ENCODE measurements at regions not wholly inside any gene's neighbourhood (a gene's known extent, or its start where the extent isn't known, plus 50 kb on each side); places are given as distances from the start of the nearest gene placed in this dataset.
"Not testable (repeated sequence)": the region's sequence is repeated elsewhere in the genome, so short reads cannot be mapped to it uniquely, and the experiment has no call there.

DNA sequence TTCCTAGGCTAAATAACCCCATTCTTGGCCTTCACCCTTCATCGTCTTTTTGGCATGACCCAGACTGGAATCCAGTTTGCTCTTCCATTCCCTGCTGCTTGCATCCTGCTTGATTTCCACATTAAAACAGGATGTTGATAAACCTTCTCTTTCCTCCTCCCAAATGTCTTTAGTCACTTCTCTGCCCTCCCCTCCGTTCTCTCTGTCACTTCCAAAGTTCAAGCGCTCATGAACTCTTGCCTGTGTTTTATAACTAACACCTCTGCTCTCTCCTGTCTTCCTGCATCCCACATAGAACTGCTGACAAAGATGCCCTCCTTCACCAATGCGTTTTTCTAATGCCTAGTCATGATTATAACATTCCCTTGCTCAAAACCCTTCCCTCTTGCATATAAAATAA is 65.6 kb upstream of the SLC44A3 start:
- TF ChIP-seq, protein P1, sequence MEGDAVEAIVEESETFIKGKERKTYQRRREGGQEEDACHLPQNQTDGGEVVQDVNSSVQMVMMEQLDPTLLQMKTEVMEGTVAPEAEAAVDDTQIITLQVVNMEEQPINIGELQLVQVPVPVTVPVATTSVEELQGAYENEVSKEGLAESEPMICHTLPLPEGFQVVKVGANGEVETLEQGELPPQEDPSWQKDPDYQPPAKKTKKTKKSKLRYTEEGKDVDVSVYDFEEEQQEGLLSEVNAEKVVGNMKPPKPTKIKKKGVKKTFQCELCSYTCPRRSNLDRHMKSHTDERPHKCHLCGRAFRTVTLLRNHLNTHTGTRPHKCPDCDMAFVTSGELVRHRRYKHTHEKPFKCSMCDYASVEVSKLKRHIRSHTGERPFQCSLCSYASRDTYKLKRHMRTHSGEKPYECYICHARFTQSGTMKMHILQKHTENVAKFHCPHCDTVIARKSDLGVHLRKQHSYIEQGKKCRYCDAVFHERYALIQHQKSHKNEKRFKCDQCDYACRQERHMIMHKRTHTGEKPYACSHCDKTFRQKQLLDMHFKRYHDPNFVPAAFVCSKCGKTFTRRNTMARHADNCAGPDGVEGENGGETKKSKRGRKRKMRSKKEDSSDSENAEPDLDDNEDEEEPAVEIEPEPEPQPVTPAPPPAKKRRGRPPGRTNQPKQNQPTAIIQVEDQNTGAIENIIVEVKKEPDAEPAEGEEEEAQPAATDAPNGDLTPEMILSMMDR (IDR thresholded peaks at IDR 0.05; ENCODE audit: low read depth, low read length), result no peak
- DNase-seq (ENCODE audit: low read depth in 2 of 2), result peak in 1 of 2 donors; percentile 23
- H3K4me3 ChIP-seq (replicated peaks in 1 of 2; ENCODE audit: low read depth in 2 of 2, low read length in 2 of 2), result no peak overlapping the region

DNA sequence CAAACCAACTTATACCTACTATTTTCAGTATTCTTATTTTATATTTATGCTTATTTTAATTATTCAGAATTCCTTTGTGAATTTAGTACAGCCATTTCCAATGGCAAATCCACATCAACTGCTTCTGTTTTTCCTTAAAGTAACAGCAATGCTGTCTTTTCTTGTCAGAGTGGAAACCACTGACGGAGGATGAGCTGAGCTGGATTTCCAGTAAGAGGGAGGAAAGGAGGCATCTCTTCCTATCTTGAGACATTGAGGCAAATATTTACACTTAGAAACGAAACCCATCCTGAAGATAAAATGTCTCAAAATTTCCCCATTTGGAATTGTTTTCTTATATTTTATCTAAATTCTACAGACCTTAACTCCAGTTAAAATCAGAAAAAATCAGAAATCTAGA is 66.1 kb upstream of the SLC44A3 start:
- peak in 1 of 2 donors; percentile 29 for DNase-seq (ENCODE audit: low read depth in 2 of 2)
- TF ChIP-seq, protein P1 (IDR thresholded peaks at IDR 0.05; ENCODE audit: low read depth, low read length), result no peak
- no peak overlapping the region for H3K4me3 ChIP-seq (replicated peaks in 1 of 2; ENCODE audit: low read depth in 2 of 2, low read length in 2 of 2)

DNA sequence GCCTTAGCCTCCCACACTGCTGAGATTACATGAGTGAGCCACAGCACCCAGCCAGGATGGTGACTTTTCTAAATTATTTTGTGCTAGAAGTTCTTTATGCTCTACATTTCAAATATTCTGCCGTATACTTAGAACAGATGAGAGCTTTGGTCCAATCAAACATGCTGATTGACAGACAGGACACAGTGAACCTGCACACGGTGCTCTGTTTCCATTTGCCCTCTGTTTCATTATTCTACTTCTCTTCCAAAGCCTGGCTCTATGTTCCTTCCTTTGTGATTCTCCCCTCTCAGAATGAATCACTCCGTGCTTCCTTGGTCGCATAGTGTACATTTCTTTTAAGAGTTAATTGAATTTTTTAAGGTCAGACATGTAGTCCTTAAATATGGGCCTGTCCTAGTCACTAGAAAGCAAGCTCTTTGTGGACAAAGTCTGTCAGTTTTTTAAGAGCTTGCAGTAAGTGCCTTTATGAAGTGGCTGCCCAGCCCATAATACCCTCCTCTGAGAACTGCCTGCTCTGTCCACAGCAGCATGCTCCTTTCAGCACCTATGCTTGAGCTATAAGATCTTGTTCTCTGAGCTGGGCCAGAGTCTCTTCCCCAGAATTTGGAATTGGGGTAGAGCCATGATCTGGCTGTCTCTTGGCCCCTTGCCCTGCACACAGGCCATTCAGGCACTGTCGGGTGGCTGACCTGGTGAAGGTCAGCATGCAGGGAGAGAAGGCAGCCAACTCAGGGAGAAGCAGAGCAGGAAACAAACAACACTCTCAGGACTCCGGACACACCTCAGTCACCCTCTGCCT is 66.8 kb upstream of the SLC44A3 start:
- DNase-seq (ENCODE audit: low read depth in 2 of 2), result peak; percentile 49 to 50
- TF ChIP-seq, protein P1 (IDR thresholded peaks at IDR 0.05; ENCODE audit: low read depth, low read length), result no peak
- no peak overlapping the region for H3K4me3 ChIP-seq (replicated peaks in 1 of 2; ENCODE audit: low read depth in 2 of 2, low read length in 2 of 2)

DNA sequence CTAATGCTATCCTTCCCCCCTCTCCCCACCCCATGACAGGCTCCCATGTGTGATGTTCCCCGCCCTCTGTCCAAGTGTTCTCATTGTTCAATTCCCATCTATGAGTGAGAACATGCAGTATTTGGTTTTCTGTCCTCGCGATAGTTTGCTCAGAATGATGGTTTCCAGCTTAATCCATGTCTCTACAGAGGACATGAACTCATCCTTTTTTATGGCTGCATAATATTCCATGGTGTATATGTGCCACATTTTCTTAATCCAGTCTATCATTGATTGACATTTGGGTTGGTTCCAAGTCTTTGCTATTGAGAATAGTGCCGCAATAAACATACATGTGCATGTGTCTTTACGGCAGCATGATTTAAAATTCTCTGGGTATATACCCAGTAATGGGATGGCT is 68.7 kb upstream of the SLC44A3 start:
- not testable (repeated sequence) for DNase-seq (ENCODE audit: low read depth in 2 of 2); H3K4me3 ChIP-seq (replicated peaks in 1 of 2; ENCODE audit: low read depth in 2 of 2, low read length in 2 of 2)

DNA sequence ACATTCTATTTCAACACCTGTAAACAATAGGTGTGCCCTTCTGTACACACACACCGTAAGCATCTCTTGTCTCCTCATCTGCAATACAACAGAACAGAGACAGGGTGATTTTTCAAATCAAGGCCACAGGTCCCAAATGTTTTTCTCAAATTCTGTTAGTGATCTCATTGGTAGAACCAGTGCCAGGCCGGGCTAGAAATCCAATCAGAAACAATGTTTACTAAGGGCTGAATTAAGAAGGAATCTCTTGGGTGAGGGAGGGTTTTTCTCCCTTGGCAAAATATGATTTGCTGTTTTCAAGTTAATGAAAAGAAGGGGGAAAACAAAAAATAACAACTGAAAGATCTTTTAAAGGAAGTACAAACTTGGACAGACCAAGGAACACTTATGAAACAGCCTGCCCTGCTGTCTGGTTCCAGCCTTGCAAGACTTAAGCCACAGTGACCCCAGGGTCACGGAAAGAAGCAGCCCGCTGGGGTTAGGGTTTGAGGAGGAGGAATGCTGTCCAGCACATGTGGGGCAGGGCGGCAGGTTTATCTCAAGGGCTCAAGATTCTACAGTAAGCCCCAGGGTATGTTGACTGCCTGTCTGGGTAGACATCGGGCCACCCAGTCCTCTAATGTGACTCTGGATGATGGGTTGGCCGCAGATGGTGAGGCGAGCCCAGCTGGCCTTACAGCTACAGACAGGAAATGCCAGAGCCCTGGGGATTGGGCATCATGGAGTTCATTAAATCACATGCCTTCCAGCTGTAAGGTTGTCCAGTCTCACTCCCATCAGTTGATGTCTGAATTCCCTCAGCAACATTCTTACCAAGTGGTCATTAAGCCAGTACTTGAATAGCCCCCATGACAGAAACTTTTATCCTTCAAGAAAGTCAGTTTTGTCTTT is 73.3 kb upstream of the SLC44A3 start:
- DNase-seq (ENCODE audit: low read depth in 2 of 2), result peak; percentile 52 to 60
- no peak overlapping the region for H3K4me3 ChIP-seq (replicated peaks in 1 of 2; ENCODE audit: low read depth in 2 of 2, low read length in 2 of 2)
- TF ChIP-seq, protein P1 (IDR thresholded peaks at IDR 0.05; ENCODE audit: low read depth, low read length), result peak; percentile 5

DNA sequence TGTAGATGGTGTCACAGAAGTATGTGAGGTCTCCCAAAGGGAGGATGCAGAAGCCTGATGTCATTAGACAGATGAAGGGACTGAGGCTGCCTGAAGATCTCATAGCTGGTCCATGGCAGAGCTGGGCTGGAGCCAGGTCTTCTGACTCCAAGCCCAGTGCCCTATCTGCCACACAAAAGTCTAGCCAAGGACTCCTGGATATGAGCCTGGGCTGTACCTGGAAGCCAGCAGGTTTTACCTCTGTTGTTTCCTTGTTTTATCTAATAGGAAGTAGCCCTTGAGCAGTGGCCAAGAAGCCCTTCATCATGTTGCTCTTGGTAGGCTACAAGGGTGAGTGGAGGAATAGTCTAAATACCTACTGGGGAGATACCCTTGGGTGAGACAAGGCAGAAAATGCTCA is 74.4 kb upstream of the SLC44A3 start:
- TF ChIP-seq, protein P1 (IDR thresholded peaks at IDR 0.05; ENCODE audit: low read depth, low read length), result no peak
- no peak for DNase-seq (ENCODE audit: low read depth in 2 of 2)
- H3K4me3 ChIP-seq (replicated peaks in 1 of 2; ENCODE audit: low read depth in 2 of 2, low read length in 2 of 2), result no peak overlapping the region

DNA sequence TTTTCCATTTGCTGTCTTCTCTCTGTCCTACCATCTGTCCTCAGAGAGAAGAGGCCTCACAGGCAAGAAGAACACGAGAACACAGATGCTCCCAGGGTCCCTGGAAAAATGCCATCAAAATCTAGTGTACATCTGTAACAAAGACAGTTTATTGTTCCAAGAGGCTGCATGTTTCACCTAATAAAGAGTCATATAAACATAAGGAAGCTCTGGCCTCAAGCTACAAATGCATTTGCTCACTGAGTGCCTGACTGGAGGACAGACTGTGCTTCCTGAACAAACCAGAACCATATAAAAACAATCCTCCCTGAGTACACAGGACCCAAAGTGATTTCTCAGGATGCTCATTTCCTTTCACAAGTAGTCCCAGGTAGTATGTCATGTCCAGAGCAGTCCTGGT is 76.3 kb upstream of the SLC44A3 start:
- DNase-seq (ENCODE audit: low read depth in 2 of 2), result peak in 1 of 2 donors; percentile 41
- no peak overlapping the region for H3K4me3 ChIP-seq (replicated peaks in 1 of 2; ENCODE audit: low read depth in 2 of 2, low read length in 2 of 2)
- TF ChIP-seq, protein P1 (IDR thresholded peaks at IDR 0.05; ENCODE audit: low read depth, low read length), result no peak
